Bronchial epithelial cell (primary cell): ENCODE measurements at regions not wholly inside any gene's neighbourhood (a gene's known extent, or its start where the extent isn't known, plus 50 kb on each side); places are given as distances from the start of the nearest gene placed in this dataset.

Experiments
- DNase-seq: peaks from one replicate; pipeline ENCODE4 v3.0.0-alpha.2; 2010; ENCODE audit warnings: low read depth
- FAIRE-seq: peaks from 2 replicates; lab custom pipeline; 2011; peaks lifted over from hg19 to GRCh38; lab: Jason Lieb, UNC
- H3K27me3 ChIP-seq: 2 replicates; pipeline ENCODE4 v1.5.1; 2011; ENCODE audit warnings: low read length; ENCODE audit not compliant: control insufficient read depth, insufficient read depth
- H3K36me3 ChIP-seq: 2 replicates; pipeline ENCODE4 v1.5.1; 2011; ENCODE audit warnings: low read length; ENCODE audit not compliant: control insufficient read depth, insufficient read depth
- H3K4me3 ChIP-seq: 2 replicates; pipeline ENCODE4 v1.5.1; 2011; ENCODE audit warnings: mild to moderate bottlenecking, low read depth, low read length, control low read depth
- TF ChIP-seq, protein P1 (sequence below): IDR thresholded peaks from 2 replicates; pipeline ENCODE4 v1.5.1; 2011; ENCODE audit warnings: mild to moderate bottlenecking, moderate library complexity, low read length, control low read depth, inconsistent platforms; ENCODE audit not compliant: insufficient read depth, severe bottlenecking

DNA sequence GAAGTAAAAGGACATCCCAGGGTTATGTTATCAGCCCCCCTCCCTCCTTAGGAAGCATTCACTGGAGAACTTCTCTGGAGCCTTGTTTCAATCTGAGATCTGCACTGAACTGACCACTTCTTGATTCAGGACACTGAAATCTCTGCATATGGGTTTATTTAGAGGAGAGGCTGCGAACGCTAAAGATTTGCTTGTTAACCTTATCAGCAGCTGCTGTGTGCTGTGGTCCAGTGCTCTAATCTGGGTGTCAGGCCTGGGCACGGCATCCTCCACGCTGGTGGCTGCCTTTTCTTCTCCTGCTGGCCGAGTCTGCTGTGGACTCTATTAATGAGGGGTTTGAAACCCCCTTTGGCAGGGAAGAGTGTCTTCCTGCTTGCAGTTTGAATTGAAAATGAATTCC is 1094.7 kb upstream of the TENM3 start:
- Histone ChIP-seq H3K36me3 (no peaks in the 10 kb centered on the region), H3K27me3 (no peaks in the 10 kb centered on the region), H3K4me3 (no peak overlapping the region)
- TF ChIP-seq, protein P1, sequence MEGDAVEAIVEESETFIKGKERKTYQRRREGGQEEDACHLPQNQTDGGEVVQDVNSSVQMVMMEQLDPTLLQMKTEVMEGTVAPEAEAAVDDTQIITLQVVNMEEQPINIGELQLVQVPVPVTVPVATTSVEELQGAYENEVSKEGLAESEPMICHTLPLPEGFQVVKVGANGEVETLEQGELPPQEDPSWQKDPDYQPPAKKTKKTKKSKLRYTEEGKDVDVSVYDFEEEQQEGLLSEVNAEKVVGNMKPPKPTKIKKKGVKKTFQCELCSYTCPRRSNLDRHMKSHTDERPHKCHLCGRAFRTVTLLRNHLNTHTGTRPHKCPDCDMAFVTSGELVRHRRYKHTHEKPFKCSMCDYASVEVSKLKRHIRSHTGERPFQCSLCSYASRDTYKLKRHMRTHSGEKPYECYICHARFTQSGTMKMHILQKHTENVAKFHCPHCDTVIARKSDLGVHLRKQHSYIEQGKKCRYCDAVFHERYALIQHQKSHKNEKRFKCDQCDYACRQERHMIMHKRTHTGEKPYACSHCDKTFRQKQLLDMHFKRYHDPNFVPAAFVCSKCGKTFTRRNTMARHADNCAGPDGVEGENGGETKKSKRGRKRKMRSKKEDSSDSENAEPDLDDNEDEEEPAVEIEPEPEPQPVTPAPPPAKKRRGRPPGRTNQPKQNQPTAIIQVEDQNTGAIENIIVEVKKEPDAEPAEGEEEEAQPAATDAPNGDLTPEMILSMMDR = no peak
- FAIRE-seq (no peak), DNase-seq (no peak)

DNA sequence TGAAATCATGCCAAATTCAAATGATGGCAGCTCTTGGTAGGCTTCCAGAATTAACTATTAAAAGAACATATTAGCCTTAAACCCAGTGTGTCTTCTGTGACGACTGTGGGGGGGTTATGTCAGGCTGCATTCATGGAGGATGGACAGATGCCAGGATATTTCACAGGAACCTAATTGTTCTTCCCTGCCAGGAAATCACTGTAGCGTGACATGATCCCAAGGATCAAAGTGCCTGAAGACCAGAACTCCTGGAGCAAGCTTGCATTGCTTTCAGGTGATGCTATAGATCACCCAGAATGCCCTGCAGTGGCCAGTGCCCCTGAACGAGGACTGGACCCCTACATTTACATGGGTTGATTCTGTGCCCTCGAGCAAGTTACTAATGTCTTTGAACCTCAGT is 1093.0 kb upstream of the TENM3 start:
- DNase-seq (no peak), FAIRE-seq (no peak)
- TF ChIP-seq, protein P1 = no peak
- H3K27me3 ChIP-seq = no peaks in the 10 kb centered on the region
- H3K36me3 ChIP-seq = no peaks in the 10 kb centered on the region
- no peak overlapping the region for H3K4me3 ChIP-seq

DNA sequence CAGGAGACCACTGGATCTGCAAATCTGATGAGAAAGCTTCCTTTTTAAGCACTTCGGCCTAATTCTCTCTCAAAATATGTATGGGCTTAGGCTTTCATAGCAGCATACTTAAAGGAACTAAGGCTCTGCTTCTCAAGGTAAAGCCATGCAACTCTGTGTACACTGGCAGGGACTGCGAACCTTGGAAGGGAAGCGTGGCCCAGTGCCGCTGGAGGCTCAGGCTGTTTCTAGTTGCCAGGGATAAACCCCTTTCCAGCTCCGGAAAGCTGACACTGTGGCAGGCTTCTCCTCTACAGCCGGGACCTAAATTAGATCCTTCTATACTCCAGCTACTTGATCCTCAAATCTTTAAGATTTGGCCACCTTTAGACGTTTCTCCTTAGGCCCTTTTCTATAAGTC is 1091.3 kb upstream of the TENM3 start:
- DNase-seq = no peak
- TF ChIP-seq, protein P1 = no peak
- Histone ChIP-seq H3K27me3 (no peaks in the 10 kb centered on the region), H3K36me3 (no peaks in the 10 kb centered on the region), H3K4me3 (no peak overlapping the region)
- no peak for FAIRE-seq

DNA sequence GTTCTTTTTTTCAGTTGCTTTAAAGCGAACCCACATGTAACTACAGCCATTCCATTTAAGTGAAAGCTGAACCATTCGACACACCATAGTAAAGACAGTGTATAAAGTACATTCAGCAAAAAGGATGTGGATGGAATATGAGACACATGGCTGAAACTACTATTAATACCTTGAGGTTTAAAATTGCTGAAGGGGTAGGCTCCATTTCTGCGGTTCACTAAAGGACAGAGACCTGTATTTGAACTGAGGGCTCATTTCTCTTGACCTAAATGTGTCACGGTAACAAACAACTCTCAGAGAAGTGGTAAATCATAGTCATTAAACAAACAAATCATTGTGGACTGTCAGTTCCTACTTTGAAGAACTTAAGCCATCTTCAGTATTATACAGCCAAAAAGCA is 1085.6 kb upstream of the TENM3 start:
- DNase-seq (no peak), FAIRE-seq (no peak)
- no peaks in the 10 kb centered on the region for H3K27me3 ChIP-seq
- TF ChIP-seq, protein P1 = no peak
- H3K36me3 ChIP-seq = no peaks in the 10 kb centered on the region
- H3K4me3 ChIP-seq = no peak overlapping the region

DNA sequence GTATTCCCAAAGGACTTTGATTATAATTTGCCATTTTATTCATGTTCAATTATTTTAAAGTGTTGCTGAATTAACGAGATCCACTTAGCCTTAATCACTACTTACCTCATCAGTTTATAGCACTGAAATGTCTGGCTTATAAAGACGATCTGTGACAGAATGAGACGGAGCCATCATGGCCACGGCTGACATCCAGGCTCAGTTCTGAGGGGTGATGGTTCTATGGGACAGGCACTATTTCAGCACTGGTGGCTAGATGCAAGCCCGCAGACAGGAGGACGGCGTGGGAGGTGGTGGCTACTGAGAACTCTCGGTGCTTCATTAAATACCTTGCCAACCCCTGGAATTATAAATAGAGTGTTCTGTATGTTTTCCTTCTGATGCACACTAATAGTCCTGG is 1084.2 kb upstream of the TENM3 start:
- Histone ChIP-seq H3K27me3 (no peaks in the 10 kb centered on the region), H3K36me3 (no peaks in the 10 kb centered on the region), H3K4me3 (no peak overlapping the region)
- FAIRE-seq (no peak), DNase-seq (no peak)
- TF ChIP-seq, protein P1 = no peak

DNA sequence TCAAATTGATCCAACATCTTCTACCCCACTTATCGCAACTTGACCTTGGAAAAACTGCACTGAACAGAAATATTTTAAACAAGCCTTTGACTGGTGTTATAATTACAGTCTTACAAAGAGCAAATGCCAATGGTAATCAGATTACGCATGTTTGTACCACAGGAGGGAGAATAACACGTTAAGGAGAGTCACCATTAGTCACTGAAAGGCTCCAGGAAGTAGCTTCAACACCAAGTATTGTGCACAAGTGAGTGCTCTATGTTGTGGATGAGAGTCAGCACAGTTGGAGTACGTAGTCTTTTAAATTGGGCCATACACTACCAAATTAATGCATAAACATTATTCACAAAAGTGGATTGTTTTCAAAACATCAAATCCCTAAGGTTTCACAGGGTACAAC is 1081.5 kb upstream of the TENM3 start:
- FAIRE-seq (no peak), DNase-seq (peak; percentile 16)
- TF ChIP-seq, protein P1 = no peak
- Histone ChIP-seq H3K36me3 (no peaks in the 10 kb centered on the region), H3K4me3 (no peak overlapping the region), H3K27me3 (no peaks in the 10 kb centered on the region)
